HS-27A (cell line): ENCODE measurements at regions not wholly inside any gene's neighbourhood (a gene's known extent, or its start where the extent isn't known, plus 50 kb on each side); places are given as distances from the start of the nearest gene placed in this dataset.
"Not testable (repeated sequence)": the region's sequence is repeated elsewhere in the genome, so short reads cannot be mapped to it uniquely, and the experiment has no call there.

Experiments
- DNase-seq: peaks from one replicate; pipeline ENCODE4 v3.0.0-alpha.2; 2012; ENCODE audit warnings: low read depth, missing footprints

DNA sequence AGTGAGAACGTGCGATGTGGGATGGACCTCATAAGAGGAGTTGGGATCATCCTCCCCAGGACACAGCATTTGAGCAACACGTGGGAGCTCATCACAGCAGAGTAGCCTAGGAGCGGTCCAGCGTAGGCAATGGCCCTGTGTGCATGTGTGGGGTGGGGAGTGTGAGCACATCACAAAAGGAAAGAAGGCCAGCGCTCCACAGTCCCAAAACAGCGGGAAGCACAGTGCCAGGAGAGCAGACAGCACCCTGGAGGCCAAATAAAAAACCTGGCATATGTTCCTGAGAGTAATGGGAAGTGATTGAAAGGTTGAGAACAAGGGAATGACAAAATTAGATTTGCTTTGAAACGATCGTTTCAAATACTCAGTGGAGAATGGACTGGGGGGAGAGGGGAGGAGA, 226.0 kb downstream of the C7orf25 start:
- no peak for DNase-seq

- DNase-seq: peak; percentile 7
Observed at GRCh38 chr7:42677751-42678699, 233.8 kb downstream of the C7orf25 start.

- no peak for DNase-seq
Observed at GRCh38 chr7:42674541-42674940, 237.3 kb downstream of the C7orf25 start.

GRCh38 chr7:42673951-42674350, 237.9 kb downstream of the C7orf25 start:
- no peak for DNase-seq

- no peak for DNase-seq
Observed at GRCh38 chr7:42672339-42672999, 239.4 kb downstream of the C7orf25 start.

DNA sequence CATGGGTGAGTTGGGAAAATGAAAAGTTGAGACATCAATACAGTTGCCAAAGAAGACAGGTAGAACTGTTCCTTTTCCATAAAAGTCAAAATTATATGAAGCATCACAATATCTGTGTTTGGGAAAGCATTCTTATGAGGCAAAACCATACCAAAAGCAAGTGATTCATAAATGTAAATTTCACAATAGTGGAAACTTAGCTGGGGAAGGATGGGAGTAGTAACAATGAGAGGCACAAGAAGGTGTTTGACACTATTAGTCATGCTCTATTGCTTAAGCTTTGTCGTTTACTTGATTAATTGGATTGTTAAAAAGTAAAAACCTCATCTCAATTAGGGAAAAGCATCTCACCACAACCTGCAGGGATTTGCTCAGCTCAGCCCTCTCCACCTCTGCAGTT, 240.2 kb downstream of the C7orf25 start:
- DNase-seq: no peak

- DNase-seq: no peak
Observed at GRCh38 chr7:42666994-42667393, 244.9 kb downstream of the C7orf25 start.

GRCh38 chr7:42662862-42663261, 249.0 kb downstream of the C7orf25 start:
- DNase-seq: no peak

- peak; percentile 49 for DNase-seq
Observed at GRCh38 chr7:42661312-42661711, 250.6 kb downstream of the C7orf25 start.

DNA sequence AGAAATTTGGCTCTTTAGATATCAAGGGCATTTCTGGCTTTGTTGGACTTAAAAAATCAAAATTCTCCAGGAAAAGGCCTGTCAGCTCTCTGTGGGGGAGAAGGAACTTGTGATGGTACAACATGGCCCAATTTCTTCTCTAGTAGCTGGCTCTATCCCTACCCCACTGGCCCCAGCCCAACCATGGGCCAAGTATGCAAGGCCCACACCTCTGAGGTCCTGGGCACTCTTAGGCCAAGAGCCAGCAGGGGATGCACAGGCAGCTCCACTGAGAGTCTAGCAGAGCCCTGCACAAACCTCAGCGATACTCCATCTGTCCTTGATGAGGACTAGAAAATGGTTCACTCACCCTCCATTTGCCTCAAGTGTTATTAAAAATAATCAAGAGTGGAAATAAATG, 261.2 kb downstream of the C7orf25 start:
- no peak for DNase-seq

GRCh38 chr7:42650171-42650570, 261.7 kb downstream of the C7orf25 start:
- DNase-seq: no peak

DNA sequence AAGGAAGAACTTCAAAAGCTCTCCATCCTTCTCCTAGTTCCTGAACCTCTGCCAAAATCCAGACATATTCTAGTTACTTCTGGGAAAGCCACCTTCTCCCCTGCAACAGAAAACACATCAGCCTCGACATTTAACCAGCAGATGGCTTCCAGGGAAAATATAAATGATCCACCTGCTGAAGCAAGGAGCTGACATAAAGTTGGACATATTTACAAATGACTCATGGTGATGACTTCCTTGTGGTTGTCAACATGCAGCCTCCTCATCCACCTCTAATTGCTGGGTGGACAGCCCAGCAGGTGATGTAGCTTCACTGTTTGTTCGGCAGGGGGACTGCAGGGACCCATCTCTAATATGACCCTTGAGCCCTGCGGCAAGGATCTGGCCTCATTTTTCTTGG, 266.0 kb downstream of the C7orf25 start:
- no peak for DNase-seq

GRCh38 chr7:42642699-42643098, 269.2 kb downstream of the C7orf25 start:
- no peak for DNase-seq

- DNase-seq: no peak
Observed at GRCh38 chr7:42639930-42640329, 271.9 kb downstream of the C7orf25 start.

DNA sequence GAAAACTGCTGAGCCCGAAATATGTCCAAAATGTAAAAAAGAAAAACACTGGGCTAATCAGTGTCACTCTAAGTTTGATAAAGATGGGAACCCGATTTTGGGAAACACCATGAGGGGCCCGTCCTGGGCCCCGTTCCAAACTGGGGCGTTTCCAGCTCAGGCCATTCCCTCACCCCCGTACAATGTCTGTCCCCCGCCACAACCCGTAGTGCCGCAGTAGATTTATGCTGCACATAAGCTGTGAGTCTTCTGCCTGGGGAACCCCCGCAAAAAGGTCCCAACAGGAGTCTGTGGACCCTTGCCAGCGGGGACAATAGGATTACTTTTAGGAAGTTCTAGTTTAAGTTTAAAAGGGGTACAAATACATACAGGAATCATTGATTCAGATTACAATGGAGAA, 275.5 kb downstream of the C7orf25 start:
- DNase-seq: not testable (repeated sequence)

DNA sequence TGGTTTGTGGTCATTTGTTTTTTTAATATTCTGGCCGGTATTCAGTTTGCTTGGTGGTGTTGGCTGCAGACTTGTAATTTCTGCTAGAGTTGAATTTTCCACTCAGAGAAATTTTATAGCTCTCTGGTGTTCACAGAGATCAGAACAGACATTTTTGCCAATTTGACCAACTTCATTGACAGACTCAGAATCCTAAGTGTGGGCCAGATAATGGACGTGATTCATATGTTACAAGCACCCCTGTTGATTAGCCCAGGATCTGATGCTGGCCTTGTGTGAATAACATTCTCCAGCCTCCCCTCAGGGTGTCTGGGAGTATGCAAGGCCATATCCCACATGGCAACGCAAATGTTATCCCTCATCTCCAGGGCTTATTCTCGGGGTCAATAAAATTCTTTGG, 283.8 kb downstream of the C7orf25 start:
- no peak for DNase-seq

GRCh38 chr7:42627626-42628025, 284.2 kb downstream of the C7orf25 start:
- DNase-seq: no peak

GRCh38 chr7:42627101-42627500, 284.8 kb downstream of the C7orf25 start:
- DNase-seq: no peak

DNA sequence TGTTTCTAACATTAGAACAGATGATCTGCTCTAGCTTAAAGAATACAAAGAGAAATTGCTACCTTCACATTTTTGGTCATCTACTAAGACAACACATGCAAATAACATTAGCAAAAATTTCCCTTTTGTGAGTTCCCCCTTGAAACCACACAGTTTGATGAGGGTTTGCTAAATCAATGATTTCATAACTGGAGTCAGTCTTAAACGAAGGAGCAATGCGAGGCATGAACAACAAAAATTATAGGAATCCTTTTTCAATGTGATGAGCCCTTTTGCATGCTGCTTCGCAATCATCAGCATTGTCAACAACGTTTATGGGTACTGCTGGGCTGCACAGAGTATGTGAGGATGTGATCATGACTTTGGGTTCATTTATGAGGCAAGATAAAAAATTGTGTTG, 286.4 kb downstream of the C7orf25 start:
- no peak for DNase-seq

DNA sequence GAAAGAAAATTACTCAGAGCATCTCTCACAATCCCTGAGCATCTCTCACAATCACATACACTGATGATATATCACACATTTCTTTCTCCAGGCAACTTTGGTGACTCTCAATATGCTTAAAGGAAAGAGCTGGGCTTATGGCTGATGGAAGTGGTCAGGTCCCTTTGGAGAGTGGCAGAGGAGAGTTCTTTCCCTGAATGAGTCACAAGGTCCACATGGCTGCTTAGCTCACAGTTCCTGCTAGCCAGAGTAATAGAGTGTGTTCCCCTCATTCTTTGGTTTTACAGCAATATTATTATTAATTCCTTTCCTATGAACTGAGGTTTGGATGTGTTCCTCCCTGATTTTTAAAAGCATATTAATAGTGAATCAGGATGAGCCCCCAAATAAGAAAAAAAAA, 287.4 kb downstream of the C7orf25 start:
- DNase-seq: no peak

DNA sequence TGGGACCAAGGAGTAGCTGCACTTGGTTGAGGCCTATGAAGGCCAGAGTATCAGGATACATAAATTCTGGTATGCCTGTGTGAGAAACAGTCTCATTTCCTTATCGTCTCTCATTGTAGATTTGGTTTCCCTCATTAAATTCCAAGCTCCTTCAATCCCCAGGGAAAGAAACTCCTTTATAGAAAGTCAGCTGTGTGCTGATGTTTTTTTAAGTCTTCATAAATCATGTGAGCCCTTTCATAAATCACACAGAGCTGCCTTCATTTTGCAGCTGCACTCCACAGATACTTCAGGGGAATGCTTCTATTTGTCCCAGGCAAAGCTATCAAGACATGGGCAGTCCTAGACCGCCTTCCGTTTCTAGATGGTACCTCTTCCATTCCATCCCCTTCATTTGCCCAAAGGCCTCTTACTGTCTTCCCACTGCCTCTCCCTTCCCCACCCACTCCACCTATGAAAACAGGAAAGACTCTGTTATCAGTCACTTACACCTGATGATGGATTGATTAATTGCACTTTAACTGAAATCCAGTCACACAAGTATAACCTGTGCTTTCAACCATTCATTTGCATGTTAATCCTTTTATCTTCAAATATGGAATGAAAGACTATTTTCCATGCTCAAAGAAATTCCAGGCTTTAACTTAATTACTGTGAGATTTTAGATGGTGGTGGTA, 290.2 kb downstream of the C7orf25 start:
- DNase-seq: no peak

DNA sequence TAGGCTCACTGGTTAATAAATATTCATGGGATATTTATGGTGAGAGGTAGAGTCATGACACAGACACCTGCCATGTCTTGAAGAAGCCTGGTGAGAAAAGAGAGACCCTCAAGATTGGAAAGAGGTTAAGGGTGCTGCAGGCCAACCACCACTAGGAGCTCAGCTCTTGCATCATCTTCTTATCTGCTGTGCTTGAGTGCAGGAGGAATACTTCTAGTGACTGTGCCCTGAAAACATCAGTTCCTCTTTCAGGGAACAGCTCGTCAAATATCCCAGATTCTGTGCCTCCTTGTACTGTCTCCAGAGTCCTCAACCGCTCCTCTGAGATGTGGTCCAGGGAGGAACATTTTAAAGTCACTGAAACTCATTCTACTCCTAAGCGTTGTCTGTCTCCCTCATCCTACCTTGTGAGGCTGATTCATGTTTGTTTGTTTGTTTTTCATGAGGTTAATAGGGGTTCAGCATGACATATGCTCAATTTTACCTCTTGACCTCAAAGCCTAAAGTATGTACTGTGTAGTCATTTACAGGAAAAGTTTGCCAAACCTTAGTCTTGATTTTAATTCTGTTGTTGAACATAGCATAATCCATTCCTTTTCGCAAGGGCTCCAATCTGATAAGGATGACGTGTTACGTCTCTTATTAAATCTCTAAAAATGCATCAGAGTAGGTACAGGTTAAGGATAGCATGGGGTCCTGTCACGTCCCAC, 293.1 kb downstream of the C7orf25 start:
- no peak for DNase-seq
